ENCODE measurements at regions not wholly inside any gene's neighbourhood (a gene's known extent, or its start where the extent isn't known, plus 50 kb on each side); places are given as distances from the start of the nearest gene placed in this dataset.

GRCh38 chr3:67858492-67858891 lies 204.1 kb upstream of the SUCLG2 start:
- H3K27ac ChIP-seq: no peak overlapping the region
- no peaks in the 10 kb centered on the region for H3K4me1 ChIP-seq
- no peaks in the 10 kb centered on the region for H3K27me3 ChIP-seq
- no peaks in the 10 kb centered on the region for H3K36me3 ChIP-seq
- intact Hi-C loops (cut with DNase I): no loop called here
- H3K4me3 ChIP-seq: no peak overlapping the region
- DNase-seq: no peak
- H3K9me3 ChIP-seq: no peaks in the 10 kb centered on the region
- TF ChIP-seq EP300 (IDR thresholded peaks at IDR 0.05): no peak
- no peak for TF ChIP-seq POLR2AphosphoS5 (IDR thresholded peaks at IDR 0.05)
- TF ChIP-seq POLR2A (IDR thresholded peaks at IDR 0.05): no peak
- TF ChIP-seq, protein P1, sequence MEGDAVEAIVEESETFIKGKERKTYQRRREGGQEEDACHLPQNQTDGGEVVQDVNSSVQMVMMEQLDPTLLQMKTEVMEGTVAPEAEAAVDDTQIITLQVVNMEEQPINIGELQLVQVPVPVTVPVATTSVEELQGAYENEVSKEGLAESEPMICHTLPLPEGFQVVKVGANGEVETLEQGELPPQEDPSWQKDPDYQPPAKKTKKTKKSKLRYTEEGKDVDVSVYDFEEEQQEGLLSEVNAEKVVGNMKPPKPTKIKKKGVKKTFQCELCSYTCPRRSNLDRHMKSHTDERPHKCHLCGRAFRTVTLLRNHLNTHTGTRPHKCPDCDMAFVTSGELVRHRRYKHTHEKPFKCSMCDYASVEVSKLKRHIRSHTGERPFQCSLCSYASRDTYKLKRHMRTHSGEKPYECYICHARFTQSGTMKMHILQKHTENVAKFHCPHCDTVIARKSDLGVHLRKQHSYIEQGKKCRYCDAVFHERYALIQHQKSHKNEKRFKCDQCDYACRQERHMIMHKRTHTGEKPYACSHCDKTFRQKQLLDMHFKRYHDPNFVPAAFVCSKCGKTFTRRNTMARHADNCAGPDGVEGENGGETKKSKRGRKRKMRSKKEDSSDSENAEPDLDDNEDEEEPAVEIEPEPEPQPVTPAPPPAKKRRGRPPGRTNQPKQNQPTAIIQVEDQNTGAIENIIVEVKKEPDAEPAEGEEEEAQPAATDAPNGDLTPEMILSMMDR (IDR thresholded peaks at IDR 0.05): no peak

- intact Hi-C loops (cut with DNase I): no loop called here
- no peak overlapping the region for H3K4me3 ChIP-seq
- H3K27me3 ChIP-seq: no peaks in the 10 kb centered on the region
- no peaks in the 10 kb centered on the region for H3K9me3 ChIP-seq
- no peaks in the 10 kb centered on the region for H3K4me1 ChIP-seq
- no peaks in the 10 kb centered on the region for H3K36me3 ChIP-seq
- H3K27ac ChIP-seq: no peak overlapping the region
- DNase-seq: no peak
- no peak for TF ChIP-seq POLR2AphosphoS5 (IDR thresholded peaks at IDR 0.05)
- TF ChIP-seq EP300 (IDR thresholded peaks at IDR 0.05): no peak
- TF ChIP-seq, protein P1 (IDR thresholded peaks at IDR 0.05): no peak
- TF ChIP-seq POLR2A (IDR thresholded peaks at IDR 0.05): no peak
- WGBS, 2 donors: 94 to 95% methylated on average over 7 of the region's 7 CpGs
Measured at GRCh38 chr3:67856718-67857117, 202.3 kb upstream of the SUCLG2 start.

- Histone ChIP-seq H3K4me3 (no peak overlapping the region), H3K36me3 (no peaks in the 10 kb centered on the region), H3K27ac (no peak overlapping the region), H3K4me1 (no peaks in the 10 kb centered on the region), H3K9me3 (no peaks in the 10 kb centered on the region), H3K27me3 (no peaks in the 10 kb centered on the region)
- DNase-seq: no peak
- intact Hi-C loops (cut with DNase I): no loop called here
- 13 to 73% methylated on average over 1 of the region's 1 CpG for WGBS, 2 donors
- no peak for TF ChIP-seq POLR2A (IDR thresholded peaks at IDR 0.05)
- TF ChIP-seq POLR2AphosphoS5 (IDR thresholded peaks at IDR 0.05): no peak
- TF ChIP-seq EP300 (IDR thresholded peaks at IDR 0.05): no peak
- TF ChIP-seq, protein P1 (IDR thresholded peaks at IDR 0.05): no peak
Measured at GRCh38 chr3:67854663-67855062, 200.3 kb upstream of the SUCLG2 start.

GRCh38 chr3:67853520-67853919 lies 199.1 kb upstream of the SUCLG2 start:
- DNase-seq: no peak
- H3K36me3 ChIP-seq: no peaks in the 10 kb centered on the region
- H3K27ac ChIP-seq: no peak overlapping the region
- H3K9me3 ChIP-seq: no peaks in the 10 kb centered on the region
- H3K27me3 ChIP-seq: no peaks in the 10 kb centered on the region
- TF ChIP-seq POLR2A (IDR thresholded peaks at IDR 0.05): no peak
- TF ChIP-seq, protein P1 (IDR thresholded peaks at IDR 0.05): no peak
- no peak for TF ChIP-seq EP300 (IDR thresholded peaks at IDR 0.05)
- no peak for TF ChIP-seq POLR2AphosphoS5 (IDR thresholded peaks at IDR 0.05)
- H3K4me3 ChIP-seq: no peak overlapping the region
- WGBS, 2 donors: 70 to 83% methylated on average over 2 of the region's 2 CpGs
- intact Hi-C loops (cut with DNase I): no loop called here
- H3K4me1 ChIP-seq: no peaks in the 10 kb centered on the region

GRCh38 chr3:67848299-67848698 lies 193.9 kb upstream of the SUCLG2 start:
- Histone ChIP-seq H3K36me3 (no peaks in the 10 kb centered on the region), H3K27me3 (no peaks in the 10 kb centered on the region), H3K27ac (no peak overlapping the region), H3K4me3 (no peak overlapping the region), H3K9me3 (no peaks in the 10 kb centered on the region), H3K4me1 (no peaks in the 10 kb centered on the region)
- no peak for DNase-seq
- intact Hi-C loops (cut with DNase I): no loop called here
- 90 to 92% methylated on average over 3 of the region's 3 CpGs for WGBS, 2 donors
- TF ChIP-seq POLR2AphosphoS5 (IDR thresholded peaks at IDR 0.05) (no peak), POLR2A (IDR thresholded peaks at IDR 0.05) (no peak), EP300 (IDR thresholded peaks at IDR 0.05) (no peak)
- TF ChIP-seq, protein P1 (IDR thresholded peaks at IDR 0.05): no peak

Data from sigmoid colon (tissue), 6 donors.